Mesenchymal stem cell (in vitro differentiated cells and primary cell): ENCODE measurements at regions not wholly inside any gene's neighbourhood (a gene's known extent, or its start where the extent isn't known, plus 50 kb on each side); places are given as distances from the start of the nearest gene placed in this dataset.

Experiments
- DNase-seq: peaks from one replicate; pipeline ENCODE4 v3.0.0-alpha.2; 2013
- H2AFZ ChIP-seq: one replicate; pipeline ENCODE4 v1.6.1; 2013; ENCODE audit warnings: low read depth, mild to moderate bottlenecking, control low read depth, inconsistent platforms, low read length, moderate library complexity
- H2AK5ac ChIP-seq: 2 replicates; pipeline ENCODE4 v1.6.1; 2013; ENCODE audit warnings: low read length, moderate library complexity, mild to moderate bottlenecking, inconsistent platforms; ENCODE audit not compliant: severe bottlenecking
- H2BK120ac ChIP-seq: one replicate; pipeline ENCODE4 v1.6.1; 2013; ENCODE audit warnings: low read depth, mild to moderate bottlenecking, inconsistent platforms, low read length, moderate library complexity
- H2BK12ac ChIP-seq, 2 experiments: one replicate each; pipeline ENCODE4 v1.6.1; 2013; ENCODE audit warnings: inconsistent platforms in 2 of 2, low read length in 2 of 2, mild to moderate bottlenecking in 2 of 2, moderate library complexity in 2 of 2, control low read depth in 1 of 2
- H2BK15ac ChIP-seq: one replicate; pipeline ENCODE4 v1.6.1; 2013; ENCODE audit warnings: mild to moderate bottlenecking, low read depth, inconsistent platforms; ENCODE audit not compliant: poor library complexity, severe bottlenecking
- H2BK5ac ChIP-seq: 2 replicates; pipeline ENCODE4 v1.6.1; 2013; ENCODE audit warnings: low read depth, mild to moderate bottlenecking, low read length, control low read depth, inconsistent platforms; ENCODE audit not compliant: poor library complexity, severe bottlenecking
- H3K14ac ChIP-seq, 2 experiments: one replicate each; pipeline ENCODE4 v1.6.1; 2013; ENCODE audit warnings: inconsistent platforms in 2 of 2, low read length in 2 of 2, control low read depth in 1 of 2, mild to moderate bottlenecking in 1 of 2, moderate library complexity in 1 of 2
- H3K18ac ChIP-seq, 2 experiments: one replicate each; pipeline ENCODE4 v1.6.1; 2013; ENCODE audit warnings: inconsistent platforms in 2 of 2, low read length in 2 of 2, control low read depth in 1 of 2, low read depth in 1 of 2, mild to moderate bottlenecking in 1 of 2
- H3K23ac ChIP-seq, 2 experiments: one replicate each; pipeline ENCODE4 v1.6.1; 2013; ENCODE audit warnings: inconsistent platforms in 2 of 2, low read length in 2 of 2, mild to moderate bottlenecking in 2 of 2, moderate library complexity in 2 of 2, control low read depth in 1 of 2
- H3K27ac ChIP-seq: 2 replicates; pipeline ENCODE4 v1.5.1; 2013; ENCODE audit warnings: mild to moderate bottlenecking, moderate library complexity, low read length, control low read depth, inconsistent platforms; ENCODE audit not compliant: poor library complexity, severe bottlenecking
- H3K27me3 ChIP-seq, 2 experiments: 2 replicates each; pipeline versions ENCODE4 v1.6.1 to v1.7.0; 2013; ENCODE audit warnings: low read length in 2 of 2, mild to moderate bottlenecking in 2 of 2, moderate library complexity in 2 of 2, control low read depth in 1 of 2, inconsistent platforms in 1 of 2; ENCODE audit not compliant: control insufficient read depth in 1 of 2, insufficient read depth in 1 of 2
- H3K36me3 ChIP-seq, 2 experiments: 2 replicates each; pipeline versions ENCODE4 v1.6.1 to v1.7.0; 2013; ENCODE audit warnings: low read length in 2 of 2, control low read depth in 1 of 2, inconsistent platforms in 1 of 2, low read depth in 1 of 2, mild to moderate bottlenecking in 1 of 2; ENCODE audit not compliant: insufficient read depth in 2 of 2, control insufficient read depth in 1 of 2
- H3K4ac ChIP-seq, 2 experiments: one replicate each; pipeline ENCODE4 v1.6.1; 2013; ENCODE audit warnings: inconsistent platforms in 2 of 2, low read length in 2 of 2, mild to moderate bottlenecking in 2 of 2, moderate library complexity in 2 of 2, control low read depth in 1 of 2, low read depth in 1 of 2
- H3K4me1 ChIP-seq: 2 replicates; pipeline ENCODE4 v1.6.1; 2013; ENCODE audit warnings: low read depth, low read length, control low read depth; ENCODE audit not compliant: control insufficient read depth, insufficient read depth
- H3K4me2 ChIP-seq: 2 replicates; pipeline ENCODE4 v1.6.1; 2013; ENCODE audit warnings: low read length, mild to moderate bottlenecking, inconsistent platforms; ENCODE audit not compliant: poor library complexity, severe bottlenecking
- H3K4me3 ChIP-seq, 2 experiments: 2 replicates each; pipeline versions ENCODE4 v1.5.1 to v1.7.0; 2013; ENCODE audit warnings: low read length in 2 of 2, mild to moderate bottlenecking in 2 of 2, control low read depth in 1 of 2, low read depth in 1 of 2; ENCODE audit not compliant: insufficient read depth in 1 of 2
- H3K79me1 ChIP-seq: replicated peaks from 2 replicates; pipeline ENCODE4 v1.6.1; 2013; ENCODE audit warnings: mild to moderate bottlenecking, control low read depth, low read length, inconsistent platforms; ENCODE audit not compliant: poor library complexity, severe bottlenecking
- H3K9ac ChIP-seq: 2 replicates; pipeline ENCODE4 v1.7.0; 2013; ENCODE audit warnings: mild to moderate bottlenecking, low read length, moderate library complexity
- H3K9me3 ChIP-seq: 2 replicates; pipeline ENCODE4 v1.7.0; 2013; ENCODE audit warnings: mild to moderate bottlenecking, low read length; ENCODE audit not compliant: control insufficient read depth
- H4K8ac ChIP-seq: one replicate; pipeline ENCODE4 v1.6.1; 2013; ENCODE audit warnings: inconsistent platforms, mild to moderate bottlenecking, low read length, moderate library complexity
- H4K91ac ChIP-seq: one replicate; pipeline ENCODE4 v1.6.1; 2013; ENCODE audit warnings: mild to moderate bottlenecking, low read length, inconsistent platforms
- WGBS: methylation state at CpG from one replicate; pipeline ENCODE4 v1.1.7; 2013; ENCODE audit warnings: mixed read lengths; 5-methylcytosine and 5-hydroxymethylcytosine counted together

DNA sequence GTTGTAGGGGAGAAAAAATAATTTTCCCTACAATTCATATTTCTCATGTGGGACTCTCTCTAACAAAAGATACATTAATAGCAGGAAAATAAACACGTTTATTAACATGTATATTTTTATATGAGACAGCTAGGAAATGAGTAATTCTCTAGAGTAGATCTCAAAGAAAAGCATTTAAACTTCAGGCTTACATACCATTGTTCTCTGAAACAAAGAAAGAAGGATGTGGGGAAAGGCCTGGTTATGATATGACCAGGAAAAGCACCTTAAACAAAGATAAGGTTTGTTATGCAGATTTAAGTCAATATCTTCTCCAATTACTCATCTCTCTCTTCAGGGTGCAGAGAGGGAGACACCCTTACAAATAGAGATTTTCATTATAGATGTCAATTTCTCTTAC is 131.3 kb downstream of the SLC7A11 start:
- Histone ChIP-seq H2BK12ac (no peak overlapping the region), H3K14ac (no peak overlapping the region), H2AK5ac (no peak overlapping the region), H3K27me3 (no peaks in the 10 kb centered on the region), H3K18ac (no peak overlapping the region), H3K4me3 (no peak overlapping the region), H3K79me1 (no peaks in the 10 kb centered on the region), H2BK5ac (no peak overlapping the region), H2BK120ac (no peak overlapping the region), H3K4me1 (no peaks in the 10 kb centered on the region), H2AFZ (no peak overlapping the region), H3K9ac (no peak overlapping the region), H3K9me3 (peaks cover 11% of the 10 kb centered on the region), H4K91ac (no peak overlapping the region), H3K36me3 (no peaks in the 10 kb centered on the region), H3K4me2 (no peak overlapping the region), H3K27ac (no peak overlapping the region), H4K8ac (no peak overlapping the region), H3K23ac (no peak overlapping the region), H2BK15ac (no peak overlapping the region), H3K4ac (no peak overlapping the region)
- WGBS = no CpG with 5 or more reads among the region's 1 CpG
- DNase-seq = no peak

DNA sequence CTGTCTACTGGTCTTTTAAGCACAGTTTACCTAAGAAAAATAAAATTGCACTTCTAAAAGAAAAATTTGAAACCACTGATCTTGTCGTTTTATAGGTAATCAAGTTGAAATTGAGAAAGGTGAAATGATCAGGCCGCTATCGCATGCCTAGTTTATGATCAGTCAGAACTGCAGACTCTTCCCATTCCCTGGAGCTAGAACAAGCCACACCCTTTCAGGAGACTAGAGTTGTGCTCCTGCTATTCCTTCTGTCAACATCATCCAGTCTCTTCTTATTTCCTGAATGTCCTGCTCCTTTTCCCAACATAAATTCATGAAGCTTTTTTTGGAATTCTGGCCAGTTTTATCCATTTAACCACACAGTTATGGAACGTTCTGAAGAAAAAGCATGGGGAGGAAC is 135.1 kb downstream of the SLC7A11 start:
- no peak overlapping the region for H3K4me2 ChIP-seq
- no peak overlapping the region for H2BK15ac ChIP-seq
- H2AK5ac ChIP-seq = no peak overlapping the region
- no peaks in the 10 kb centered on the region for H3K27me3 ChIP-seq
- no peak overlapping the region for H3K4ac ChIP-seq
- DNase-seq = no peak
- no peak overlapping the region for H3K4me3 ChIP-seq
- H3K4me1 ChIP-seq = no peaks in the 10 kb centered on the region
- H2BK5ac ChIP-seq = no peak overlapping the region
- 100% methylated on average over 4 of the region's 4 CpGs for WGBS
- H3K9ac ChIP-seq = no peak overlapping the region
- H4K91ac ChIP-seq = no peak overlapping the region
- H3K36me3 ChIP-seq = no peaks in the 10 kb centered on the region
- no peaks in the 10 kb centered on the region for H3K79me1 ChIP-seq
- no peak overlapping the region for H3K14ac ChIP-seq
- no peak overlapping the region for H3K23ac ChIP-seq
- H2AFZ ChIP-seq = no peak overlapping the region
- H2BK12ac ChIP-seq = no peak overlapping the region
- no peak overlapping the region for H3K27ac ChIP-seq
- H3K9me3 ChIP-seq = peaks cover 11% of the 10 kb centered on the region
- H3K18ac ChIP-seq = no peak overlapping the region
- no peak overlapping the region for H4K8ac ChIP-seq
- no peak overlapping the region for H2BK120ac ChIP-seq

DNA sequence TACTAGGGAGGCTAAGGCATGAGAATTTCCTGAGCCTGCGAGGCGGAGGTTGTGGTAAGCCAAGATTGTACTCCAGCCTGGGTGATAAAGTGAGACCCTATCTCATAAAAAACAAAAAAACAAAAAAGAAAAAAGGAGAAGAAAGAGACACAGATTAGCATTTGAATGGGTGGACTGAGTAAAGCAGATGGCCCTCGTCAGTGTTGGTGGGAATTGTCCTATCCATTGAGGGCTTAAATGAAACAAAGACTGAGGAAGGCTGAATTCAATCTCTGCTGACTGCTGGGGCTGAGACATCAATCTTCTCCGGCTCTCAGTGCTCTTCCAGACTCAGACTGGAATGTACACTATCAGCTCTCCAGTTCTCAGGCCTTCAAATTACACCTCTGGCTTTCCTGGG is 136.8 kb downstream of the SLC7A11 start:
- Histone ChIP-seq H3K36me3 (no peaks in the 10 kb centered on the region), H3K9me3 (peaks cover 11% of the 10 kb centered on the region), H3K4me1 (no peaks in the 10 kb centered on the region), H3K4me3 (no peak overlapping the region), H3K79me1 (no peaks in the 10 kb centered on the region), H2BK120ac (no peak overlapping the region), H3K4me2 (no peak overlapping the region), H2BK12ac (no peak overlapping the region), H3K27me3 (no peaks in the 10 kb centered on the region), H3K9ac (no peak overlapping the region), H3K18ac (no peak overlapping the region), H3K4ac (no peak overlapping the region), H2BK5ac (no peak overlapping the region), H3K14ac (no peak overlapping the region), H3K23ac (no peak overlapping the region), H2BK15ac (no peak overlapping the region), H4K91ac (no peak overlapping the region), H2AK5ac (no peak overlapping the region), H2AFZ (no peak overlapping the region), H4K8ac (no peak overlapping the region), H3K27ac (no peak overlapping the region)
- 94% methylated on average over 2 of the region's 4 CpGs for WGBS
- DNase-seq = no peak

DNA sequence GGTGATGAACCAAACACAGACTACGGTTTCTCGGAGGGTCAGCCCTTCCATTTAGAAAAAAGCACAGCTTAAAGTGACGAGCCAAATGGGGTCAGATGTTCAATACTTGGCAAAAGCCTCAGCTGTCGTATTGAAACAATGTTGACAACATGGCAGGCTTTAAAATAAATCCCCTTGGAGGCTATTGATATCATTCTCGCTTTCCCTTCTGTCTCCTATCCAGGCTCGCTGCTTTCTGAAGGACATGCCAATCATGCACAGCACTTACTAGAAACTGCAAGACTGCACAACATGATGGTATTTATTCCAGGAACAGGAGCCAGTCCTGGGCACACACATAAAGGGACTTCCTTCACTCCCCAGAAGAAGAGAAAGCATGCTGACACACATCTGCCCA is 137.9 kb downstream of the SLC7A11 start:
- no peaks in the 10 kb centered on the region for H3K4me1 ChIP-seq
- H2AFZ ChIP-seq = no peak overlapping the region
- H4K91ac ChIP-seq = no peak overlapping the region
- no peak overlapping the region for H2BK120ac ChIP-seq
- no peak overlapping the region for H3K4me2 ChIP-seq
- no peak overlapping the region for H2BK5ac ChIP-seq
- H3K4me3 ChIP-seq = no peak overlapping the region
- no peaks in the 10 kb centered on the region for H3K36me3 ChIP-seq
- no peak overlapping the region for H4K8ac ChIP-seq
- H3K14ac ChIP-seq = no peak overlapping the region
- H3K9me3 ChIP-seq = peaks cover 10% of the 10 kb centered on the region
- H2AK5ac ChIP-seq = no peak overlapping the region
- no peak overlapping the region for H3K4ac ChIP-seq
- DNase-seq = no peak
- no peaks in the 10 kb centered on the region for H3K79me1 ChIP-seq
- no peak overlapping the region for H2BK12ac ChIP-seq
- no peak overlapping the region for H2BK15ac ChIP-seq
- H3K9ac ChIP-seq = no peak overlapping the region
- WGBS = 94% methylated on average over 6 of the region's 6 CpGs
- H3K23ac ChIP-seq = no peak overlapping the region
- H3K18ac ChIP-seq = no peak overlapping the region
- no peak overlapping the region for H3K27ac ChIP-seq
- no peaks in the 10 kb centered on the region for H3K27me3 ChIP-seq
